GM21529 (cell line): ENCODE measurements at regions not wholly inside any gene's neighbourhood (a gene's known extent, or its start where the extent isn't known, plus 50 kb on each side); places are given as distances from the start of the nearest gene placed in this dataset.
A peak's percentile ranks its signal among the peaks of the same experiment; 100 is the strongest.
"Not testable (repeated sequence)": the region's sequence is repeated elsewhere in the genome, so short reads cannot be mapped to it uniquely, and the experiment has no call there.

Experiments
- ATAC-seq: cut with Tn5 transposase; IDR thresholded peaks from one replicate; pipeline ENCODE4 v1.9.1; 2021; ENCODE audit not compliant: unreplicated experiment

GRCh38 chr19:37303591-37304171, 67.2 kb upstream of the ZNF527 start:
- no peak for ATAC-seq

- ATAC-seq: no peak
Measured at GRCh38 chr19:37304190-37304883, 66.6 kb upstream of the ZNF527 start.

GRCh38 chr19:37304884-37305255, 66.0 kb upstream of the ZNF527 start:
- ATAC-seq: no peak

GRCh38 chr19:37306383-37306963, 64.4 kb upstream of the ZNF527 start:
- ATAC-seq: no peak

GRCh38 chr19:37309834-37310575, 60.9 kb upstream of the ZNF527 start:
- no peak for ATAC-seq

GRCh38 chr19:37312531-37313334, 58.2 kb upstream of the ZNF527 start:
- ATAC-seq: not testable (repeated sequence)

- ATAC-seq: no peak
Measured at GRCh38 chr19:37313335-37313627, 57.6 kb upstream of the ZNF527 start.

GRCh38 chr19:37317403-37318209, 53.3 kb upstream of the ZNF527 start:
- ATAC-seq: peak; percentile 97

- not testable (repeated sequence) for ATAC-seq
Measured at GRCh38 chr19:37320988-37321387, 49.9 kb upstream of the ZNF527 start.
